BLaER1 treated with 17β-estradiol and CSF1 and Interleukin-3, amounts not matched to agents 10 nM and 100 nM (cell line): ENCODE measurements at regions not wholly inside any gene's neighbourhood (a gene's known extent, or its start where the extent isn't known, plus 50 kb on each side); places are given as distances from the start of the nearest gene placed in this dataset.

Experiments
- H3K27ac ChIP-seq, 11 experiments: shearing (Covaris generic); formaldehyde crosslinking; 2 replicates each; pipeline ENCODE4 v1.8.1; 2022
- H3K27me3 ChIP-seq, 11 experiments: shearing (Covaris generic); formaldehyde crosslinking; 2 replicates each; pipeline ENCODE4 v1.8.1; 2022
- H3K36me3 ChIP-seq, 11 experiments: shearing (Covaris generic); formaldehyde crosslinking; 2 replicates each; pipeline ENCODE4 v1.8.1; 2022
- H3K4me1 ChIP-seq, 10 experiments: shearing (Covaris generic); formaldehyde crosslinking; 2 replicates each; pipeline ENCODE4 v1.8.1; 2022
- H3K4me2 ChIP-seq, 11 experiments: shearing (Covaris generic); formaldehyde crosslinking; 2 replicates each; pipeline ENCODE4 v1.8.1; 2022
- H3K4me3 ChIP-seq, 10 experiments: shearing (Covaris generic); formaldehyde crosslinking; 2 replicates each; pipeline ENCODE4 v1.8.1; 2022
- H3K9ac ChIP-seq, 11 experiments: shearing (Covaris generic); formaldehyde crosslinking; 2 replicates each; pipeline ENCODE4 v1.8.1; 2022
- H3K9me3 ChIP-seq, 11 experiments: shearing (Covaris generic); formaldehyde crosslinking; replicated peaks in 1 of 11; 2 replicates each; pipeline ENCODE4 v1.8.1; 2022
- H4K20me1 ChIP-seq, 11 experiments: shearing (Covaris generic); formaldehyde crosslinking; 2 replicates each; pipeline ENCODE4 v1.8.1; 2022
- Cebpa-rat ChIP-seq, 11 experiments: shearing (Covaris generic); IDR thresholded peaks; 2 replicates each; pipeline ENCODE4 v1.8.1; 2022

- H3K36me3 ChIP-seq: no peaks in the 10 kb centered on the region
- no peak for TF ChIP-seq Cebpa-rat (IDR thresholded peaks at IDR 0.05)
- H3K4me2 ChIP-seq: no peak overlapping the region
- H4K20me1 ChIP-seq: no peaks in the 10 kb centered on the region
- no peak overlapping the region for H3K27ac ChIP-seq
- no peaks in the 10 kb centered on the region for H3K27me3 ChIP-seq
- H3K9ac ChIP-seq: no peak overlapping the region
- peaks cover 0 to 4% (median 0%) of the 10 kb centered on the region in 11 experiments; a peak in 5 of 22 replicates for H3K9me3 ChIP-seq
- no peak overlapping the region for H3K4me3 ChIP-seq
- no peaks in the 10 kb centered on the region for H3K4me1 ChIP-seq
These were observed 1523.2 kb downstream of the UQCRFS1 start for GRCh38 chr19:27689734-27690241.

- H3K4me2 ChIP-seq: no peak overlapping the region
- TF ChIP-seq Cebpa-rat (IDR thresholded peaks at IDR 0.05): no peak
- H3K27ac ChIP-seq: no peak overlapping the region
- no peaks in the 10 kb centered on the region for H3K27me3 ChIP-seq
- H3K9me3 ChIP-seq: peaks cover 0 to 12% (median 3%) of the 10 kb centered on the region in 11 experiments; a peak in 7 of 22 replicates
- H3K9ac ChIP-seq: no peak overlapping the region
- H3K4me3 ChIP-seq: no peak overlapping the region
- no peaks in the 10 kb centered on the region for H3K36me3 ChIP-seq
- H3K4me1 ChIP-seq: no peaks in the 10 kb centered on the region
- H4K20me1 ChIP-seq: no peaks in the 10 kb centered on the region
These were observed 1528.7 kb downstream of the UQCRFS1 start for GRCh38 chr19:27684293-27684692.

GRCh38 chr19:27681972-27682371 is 1531.0 kb downstream of the UQCRFS1 start:
- Histone ChIP-seq H3K4me3 (no peak overlapping the region), H3K36me3 (no peaks in the 10 kb centered on the region), H3K4me1 (no peaks in the 10 kb centered on the region), H4K20me1 (no peaks in the 10 kb centered on the region), H3K9ac (no peak overlapping the region), H3K4me2 (no peak overlapping the region), H3K27me3 (no peaks in the 10 kb centered on the region), H3K27ac (no peak overlapping the region), H3K9me3 (peaks cover 0 to 19% (median 1%) of the 10 kb centered on the region in 11 experiments; a peak in 7 of 22 replicates)
- no peak for TF ChIP-seq Cebpa-rat (IDR thresholded peaks at IDR 0.05)

- Histone ChIP-seq H3K9ac (no peak overlapping the region), H3K4me3 (no peak overlapping the region), H3K27ac (no peak overlapping the region), H3K4me2 (no peak overlapping the region), H3K9me3 (peaks cover 0 to 22% (median 6%) of the 10 kb centered on the region in 11 experiments; a peak in 9 of 22 replicates), H3K27me3 (no peaks in the 10 kb centered on the region), H4K20me1 (no peaks in the 10 kb centered on the region), H3K4me1 (no peaks in the 10 kb centered on the region), H3K36me3 (no peaks in the 10 kb centered on the region)
- TF ChIP-seq Cebpa-rat (IDR thresholded peaks at IDR 0.05): no peak
These were observed 1533.0 kb downstream of the UQCRFS1 start for GRCh38 chr19:27679905-27680304.

GRCh38 chr19:27679399-27679798 is 1533.6 kb downstream of the UQCRFS1 start:
- no peaks in the 10 kb centered on the region for H3K4me1 ChIP-seq
- no peak overlapping the region for H3K27ac ChIP-seq
- no peaks in the 10 kb centered on the region for H4K20me1 ChIP-seq
- H3K4me3 ChIP-seq: no peak overlapping the region
- H3K9me3 ChIP-seq: peaks cover 0 to 27% (median 9%) of the 10 kb centered on the region in 11 experiments; a peak in 12 of 22 replicates
- no peaks in the 10 kb centered on the region for H3K36me3 ChIP-seq
- H3K4me2 ChIP-seq: no peak overlapping the region
- H3K27me3 ChIP-seq: no peaks in the 10 kb centered on the region
- no peak for TF ChIP-seq Cebpa-rat (IDR thresholded peaks at IDR 0.05)
- H3K9ac ChIP-seq: no peak overlapping the region

- no peak for TF ChIP-seq Cebpa-rat (IDR thresholded peaks at IDR 0.05)
- Histone ChIP-seq H4K20me1 (no peaks in the 10 kb centered on the region), H3K27ac (no peak overlapping the region), H3K36me3 (no peaks in the 10 kb centered on the region), H3K9me3 (peaks cover 0 to 31% (median 13%) of the 10 kb centered on the region in 11 experiments; a peak in 13 of 22 replicates), H3K4me3 (no peak overlapping the region), H3K4me1 (no peaks in the 10 kb centered on the region), H3K9ac (no peak overlapping the region), H3K4me2 (no peak overlapping the region), H3K27me3 (no peaks in the 10 kb centered on the region)
These were observed 1536.1 kb downstream of the UQCRFS1 start for GRCh38 chr19:27676877-27677276.

- Histone ChIP-seq H3K9me3 (peaks cover 0 to 31% (median 13%) of the 10 kb centered on the region in 11 experiments; a peak in 13 of 22 replicates), H3K4me1 (no peaks in the 10 kb centered on the region), H4K20me1 (no peaks in the 10 kb centered on the region), H3K27me3 (no peaks in the 10 kb centered on the region), H3K4me2 (no peak overlapping the region), H3K27ac (no peak overlapping the region), H3K4me3 (no peak overlapping the region), H3K9ac (no peak overlapping the region), H3K36me3 (no peaks in the 10 kb centered on the region)
- TF ChIP-seq Cebpa-rat (IDR thresholded peaks at IDR 0.05): no peak
These were observed 1536.6 kb downstream of the UQCRFS1 start for GRCh38 chr19:27676334-27676733.

- Histone ChIP-seq H3K4me3 (no peak overlapping the region), H3K9ac (no peak overlapping the region), H3K4me1 (no peaks in the 10 kb centered on the region), H4K20me1 (no peaks in the 10 kb centered on the region), H3K27ac (no peak overlapping the region), H3K27me3 (no peaks in the 10 kb centered on the region), H3K4me2 (no peak overlapping the region), H3K9me3 (peaks cover 0 to 31% (median 13%) of the 10 kb centered on the region in 11 experiments; a peak in 13 of 22 replicates), H3K36me3 (no peaks in the 10 kb centered on the region)
- no peak for TF ChIP-seq Cebpa-rat (IDR thresholded peaks at IDR 0.05)
These were observed 1537.2 kb downstream of the UQCRFS1 start for GRCh38 chr19:27675771-27676170.

GRCh38 chr19:27674701-27675100 is 1538.2 kb downstream of the UQCRFS1 start:
- H3K27ac ChIP-seq: no peak overlapping the region
- H3K4me2 ChIP-seq: no peak overlapping the region
- H3K9me3 ChIP-seq: peaks cover 0 to 24% (median 10%) of the 10 kb centered on the region in 11 experiments; a peak in 11 of 22 replicates
- no peak overlapping the region for H3K9ac ChIP-seq
- H4K20me1 ChIP-seq: no peaks in the 10 kb centered on the region
- H3K27me3 ChIP-seq: no peaks in the 10 kb centered on the region
- H3K4me3 ChIP-seq: no peak overlapping the region
- no peak for TF ChIP-seq Cebpa-rat (IDR thresholded peaks at IDR 0.05)
- no peaks in the 10 kb centered on the region for H3K4me1 ChIP-seq
- H3K36me3 ChIP-seq: no peaks in the 10 kb centered on the region

- peaks cover 0 to 21% (median 9%) of the 10 kb centered on the region in 11 experiments; a peak in 9 of 22 replicates for H3K9me3 ChIP-seq
- no peaks in the 10 kb centered on the region for H3K4me1 ChIP-seq
- TF ChIP-seq Cebpa-rat (IDR thresholded peaks at IDR 0.05): no peak
These were observed 1539.0 kb downstream of the UQCRFS1 start for GRCh38 chr19:27673986-27674385.

More at GRCh38 chr19:27673986-27674385, 1539.0 kb downstream of the UQCRFS1 start:
- no peaks in the 10 kb centered on the region for H4K20me1 ChIP-seq
- H3K27ac ChIP-seq: no peak overlapping the region
- no peaks in the 10 kb centered on the region for H3K27me3 ChIP-seq
- no peak overlapping the region for H3K9ac ChIP-seq
- no peaks in the 10 kb centered on the region for H3K36me3 ChIP-seq
- no peak overlapping the region for H3K4me3 ChIP-seq
- H3K4me2 ChIP-seq: no peak overlapping the region
